Neutrophil (primary cell): ENCODE measurements at regions not wholly inside any gene's neighbourhood (a gene's known extent, or its start where the extent isn't known, plus 50 kb on each side); places are given as distances from the start of the nearest gene placed in this dataset.

Experiments used
- H3K27ac ChIP-seq: fragments of 200-600 bp; sonication (generic); 2 replicates; pipeline ENCODE4 v1.5.1; 2016; ENCODE audit warnings: mild to moderate bottlenecking, moderate library complexity
- H3K27me3 ChIP-seq: fragments of 200-600 bp; sonication (generic); 2 replicates; pipeline ENCODE4 v1.6.0; 2016; ENCODE audit warnings: mild to moderate bottlenecking
- H3K36me3 ChIP-seq: fragments of 200-600 bp; sonication (generic); 2 replicates; pipeline ENCODE4 v1.5.1; 2017
- H3K4me1 ChIP-seq, 2 experiments: fragments of 200-600 bp in 1 of 2; sonication (generic) in 1 of 2; 1 replicate in 1 of 2; 2 replicates in 1 of 2; pipeline versions ENCODE4 v1.5.1 to v1.6.1; 2013 to 2016; ENCODE audit warnings: low read depth in 1 of 2, low read length in 1 of 2, mild to moderate bottlenecking in 1 of 2, moderate library complexity in 1 of 2; ENCODE audit not compliant: control insufficient read depth in 1 of 2, insufficient read depth in 1 of 2
- H3K4me3 ChIP-seq, 2 experiments: fragments of 200-600 bp in 1 of 2; sonication (generic) in 1 of 2; 1 replicate in 1 of 2; 2 replicates in 1 of 2; pipeline ENCODE4 v1.5.1; 2013 to 2016; ENCODE audit warnings: low read depth in 1 of 2, low read length in 1 of 2, mild to moderate bottlenecking in 1 of 2, moderate library complexity in 1 of 2
- H3K9me3 ChIP-seq: fragments of 200-600 bp; sonication (generic); 2 replicates; pipeline ENCODE4 v1.5.1; 2016
- TF ChIP-seq, protein P1 (sequence below): fragments of 200-600 bp; sonication (generic); IDR thresholded peaks from 2 replicates; pipeline ENCODE4 v1.5.1; 2016; ENCODE audit warnings: antibody characterized with exemption

- Histone ChIP-seq H3K4me3 (no peak overlapping the region), H3K9me3 (no peaks in the 10 kb centered on the region), H3K27me3 (peaks cover 12% of the 10 kb centered on the region), H3K27ac (no peak overlapping the region), H3K36me3 (no peaks in the 10 kb centered on the region), H3K4me1 (no peaks in the 10 kb centered on the region)
- TF ChIP-seq, protein P1, sequence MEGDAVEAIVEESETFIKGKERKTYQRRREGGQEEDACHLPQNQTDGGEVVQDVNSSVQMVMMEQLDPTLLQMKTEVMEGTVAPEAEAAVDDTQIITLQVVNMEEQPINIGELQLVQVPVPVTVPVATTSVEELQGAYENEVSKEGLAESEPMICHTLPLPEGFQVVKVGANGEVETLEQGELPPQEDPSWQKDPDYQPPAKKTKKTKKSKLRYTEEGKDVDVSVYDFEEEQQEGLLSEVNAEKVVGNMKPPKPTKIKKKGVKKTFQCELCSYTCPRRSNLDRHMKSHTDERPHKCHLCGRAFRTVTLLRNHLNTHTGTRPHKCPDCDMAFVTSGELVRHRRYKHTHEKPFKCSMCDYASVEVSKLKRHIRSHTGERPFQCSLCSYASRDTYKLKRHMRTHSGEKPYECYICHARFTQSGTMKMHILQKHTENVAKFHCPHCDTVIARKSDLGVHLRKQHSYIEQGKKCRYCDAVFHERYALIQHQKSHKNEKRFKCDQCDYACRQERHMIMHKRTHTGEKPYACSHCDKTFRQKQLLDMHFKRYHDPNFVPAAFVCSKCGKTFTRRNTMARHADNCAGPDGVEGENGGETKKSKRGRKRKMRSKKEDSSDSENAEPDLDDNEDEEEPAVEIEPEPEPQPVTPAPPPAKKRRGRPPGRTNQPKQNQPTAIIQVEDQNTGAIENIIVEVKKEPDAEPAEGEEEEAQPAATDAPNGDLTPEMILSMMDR = no peak
Measured at GRCh38 chr19:30774252-30774766, 402.1 kb downstream of the ZNF536 start.

- no peaks in the 10 kb centered on the region for H3K9me3 ChIP-seq
- H3K36me3 ChIP-seq = no peaks in the 10 kb centered on the region
- H3K27me3 ChIP-seq = peaks cover 5% of the 10 kb centered on the region
- TF ChIP-seq, protein P1 = no peak
- H3K27ac ChIP-seq = no peak overlapping the region
- no peak overlapping the region for H3K4me3 ChIP-seq
- H3K4me1 ChIP-seq = no peaks in the 10 kb centered on the region
Measured at GRCh38 chr19:30762651-30763050, 390.5 kb downstream of the ZNF536 start.

- H3K27me3 ChIP-seq = peaks cover 5% of the 10 kb centered on the region
- H3K4me1 ChIP-seq = no peaks in the 10 kb centered on the region
- no peaks in the 10 kb centered on the region for H3K36me3 ChIP-seq
- H3K9me3 ChIP-seq = no peaks in the 10 kb centered on the region
- H3K27ac ChIP-seq = no peak overlapping the region
- TF ChIP-seq, protein P1 = no peak
- H3K4me3 ChIP-seq = no peak overlapping the region
Measured at GRCh38 chr19:30760014-30760413, 387.8 kb downstream of the ZNF536 start.

DNA sequence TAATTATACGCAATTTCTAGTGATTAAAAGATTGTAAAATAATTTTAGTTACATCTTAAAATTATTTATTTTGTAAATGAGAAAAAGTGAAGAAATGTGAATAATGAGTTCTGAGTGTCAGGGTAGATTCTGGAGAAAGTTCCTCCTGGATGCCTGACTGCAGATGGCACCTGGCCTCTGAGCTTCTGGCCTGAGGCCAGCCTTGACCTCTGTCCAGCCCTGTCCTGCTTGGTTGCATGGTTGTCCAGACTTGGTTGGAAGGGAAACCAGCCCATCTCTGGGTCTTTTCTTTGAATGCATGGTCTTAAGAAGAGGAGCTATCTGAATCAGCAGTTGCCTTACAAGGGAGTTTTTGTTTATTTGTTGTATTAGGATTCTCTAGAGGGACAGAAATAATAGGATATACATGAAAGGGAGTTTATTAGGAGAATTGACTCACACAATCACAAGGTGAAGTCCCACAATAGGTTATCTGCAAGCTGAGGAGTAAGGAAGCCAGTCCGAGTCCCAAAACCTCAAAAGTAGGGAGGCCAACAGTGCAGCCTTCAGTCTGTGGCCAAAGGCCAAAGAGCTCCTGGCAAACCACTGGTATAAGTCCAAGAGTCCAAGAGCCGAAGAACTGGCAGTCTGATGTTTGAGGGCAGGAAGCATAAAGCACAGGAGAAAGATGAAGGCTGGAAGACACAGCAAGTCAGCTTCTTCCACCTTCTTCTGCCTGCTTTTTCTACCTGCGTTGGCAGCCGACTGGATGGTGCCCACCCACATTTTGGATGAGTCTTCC lies 385.8 kb downstream of the ZNF536 start:
- Histone ChIP-seq H3K27me3 (peaks cover 5% of the 10 kb centered on the region), H3K9me3 (no peaks in the 10 kb centered on the region)
- TF ChIP-seq, protein P1 = no peak

GRCh38 chr19:30757104-30757836 lies 385.1 kb downstream of the ZNF536 start:
- TF ChIP-seq, protein P1 = no peak
- no peaks in the 10 kb centered on the region for H3K36me3 ChIP-seq
- no peak overlapping the region for H3K27ac ChIP-seq
- no peak overlapping the region for H3K4me3 ChIP-seq
- no peaks in the 10 kb centered on the region for H3K4me1 ChIP-seq
- H3K9me3 ChIP-seq = no peaks in the 10 kb centered on the region
- no peaks in the 10 kb centered on the region for H3K27me3 ChIP-seq

More for the DNA sequence above, 385.8 kb downstream of the ZNF536 start:
- Histone ChIP-seq H3K36me3 (no peaks in the 10 kb centered on the region), H3K4me3 (no peak overlapping the region), H3K27ac (no peak overlapping the region), H3K4me1 (no peaks in the 10 kb centered on the region)
